ENCODE measurements at regions not wholly inside any gene's neighbourhood (a gene's known extent, or its start where the extent isn't known, plus 50 kb on each side); places are given as distances from the start of the nearest gene placed in this dataset.

DNA sequence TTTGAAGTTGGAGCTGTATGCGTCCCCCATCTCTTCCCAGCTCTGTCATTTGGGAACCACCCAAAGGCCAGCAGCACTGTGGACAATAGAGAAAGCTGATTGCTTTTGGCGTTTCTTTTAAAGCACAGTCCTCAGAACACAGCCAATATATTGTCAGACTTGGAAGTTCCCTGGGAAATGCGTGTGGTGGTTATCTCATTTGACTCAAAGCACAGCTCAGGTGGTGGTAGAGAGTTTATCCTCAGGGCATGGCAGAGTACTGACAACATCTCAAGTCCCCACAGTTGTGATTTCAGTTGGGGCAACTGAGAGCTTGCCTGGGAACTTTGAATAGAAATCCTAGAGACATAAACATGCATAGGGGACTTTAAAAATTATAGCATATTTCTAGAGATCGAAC, 601.3 kb downstream of the ETS1 start:
- FAIRE-seq (no peak), DNase-seq (ENCODE audit: insufficient read length, low spot score) (no peak)
- TF ChIP-seq, protein P1, sequence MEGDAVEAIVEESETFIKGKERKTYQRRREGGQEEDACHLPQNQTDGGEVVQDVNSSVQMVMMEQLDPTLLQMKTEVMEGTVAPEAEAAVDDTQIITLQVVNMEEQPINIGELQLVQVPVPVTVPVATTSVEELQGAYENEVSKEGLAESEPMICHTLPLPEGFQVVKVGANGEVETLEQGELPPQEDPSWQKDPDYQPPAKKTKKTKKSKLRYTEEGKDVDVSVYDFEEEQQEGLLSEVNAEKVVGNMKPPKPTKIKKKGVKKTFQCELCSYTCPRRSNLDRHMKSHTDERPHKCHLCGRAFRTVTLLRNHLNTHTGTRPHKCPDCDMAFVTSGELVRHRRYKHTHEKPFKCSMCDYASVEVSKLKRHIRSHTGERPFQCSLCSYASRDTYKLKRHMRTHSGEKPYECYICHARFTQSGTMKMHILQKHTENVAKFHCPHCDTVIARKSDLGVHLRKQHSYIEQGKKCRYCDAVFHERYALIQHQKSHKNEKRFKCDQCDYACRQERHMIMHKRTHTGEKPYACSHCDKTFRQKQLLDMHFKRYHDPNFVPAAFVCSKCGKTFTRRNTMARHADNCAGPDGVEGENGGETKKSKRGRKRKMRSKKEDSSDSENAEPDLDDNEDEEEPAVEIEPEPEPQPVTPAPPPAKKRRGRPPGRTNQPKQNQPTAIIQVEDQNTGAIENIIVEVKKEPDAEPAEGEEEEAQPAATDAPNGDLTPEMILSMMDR (IDR thresholded peaks at IDR 0.05; ENCODE audit: insufficient read depth, missing control alignments), result no peak

DNA sequence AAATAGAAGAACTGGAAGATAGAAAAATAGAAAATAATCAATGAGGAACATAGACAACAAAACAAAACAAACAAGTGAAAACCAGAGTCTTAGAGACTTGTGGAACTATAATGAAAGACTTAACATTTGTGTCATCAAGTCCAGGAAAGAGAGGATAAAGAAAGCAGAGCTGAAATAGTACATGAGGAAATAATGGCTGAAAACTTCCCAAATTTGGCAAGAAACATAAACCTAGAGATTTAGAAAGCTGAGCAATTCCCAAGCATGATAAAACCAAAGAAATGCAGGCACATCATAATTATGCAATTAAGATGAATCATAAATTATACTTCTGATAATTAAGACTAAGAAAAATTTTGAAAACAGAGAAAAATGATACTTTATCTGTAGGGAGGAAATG, 614.5 kb downstream of the ETS1 start:
- TF ChIP-seq, protein P1 (IDR thresholded peaks at IDR 0.05; ENCODE audit: insufficient read depth, missing control alignments), result no peak
- FAIRE-seq (no peak), DNase-seq (ENCODE audit: insufficient read length, low spot score) (no peak)

DNA sequence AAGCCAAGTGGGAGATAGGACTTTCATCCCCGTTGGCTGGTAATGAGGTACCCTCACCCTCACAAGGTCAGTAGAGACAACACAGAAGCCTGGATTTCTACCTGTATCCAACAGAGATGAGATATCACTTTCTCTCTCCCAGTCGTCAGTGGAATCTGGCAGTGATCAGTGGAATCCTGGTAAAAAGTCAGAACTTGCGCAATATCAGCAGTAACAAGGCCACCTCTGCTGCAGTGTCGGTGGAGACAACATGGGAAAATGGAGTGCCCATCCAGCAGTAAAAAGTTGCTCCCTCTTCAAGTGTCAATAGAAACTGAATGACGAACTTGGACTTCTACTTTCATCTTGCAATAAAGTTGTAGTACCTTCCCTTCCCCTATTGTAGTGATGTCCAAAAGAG, 615.9 kb downstream of the ETS1 start:
- FAIRE-seq, result no peak
- no peak for DNase-seq (ENCODE audit: insufficient read length, low spot score)
- TF ChIP-seq, protein P1 (IDR thresholded peaks at IDR 0.05; ENCODE audit: insufficient read depth, missing control alignments), result no peak

DNA sequence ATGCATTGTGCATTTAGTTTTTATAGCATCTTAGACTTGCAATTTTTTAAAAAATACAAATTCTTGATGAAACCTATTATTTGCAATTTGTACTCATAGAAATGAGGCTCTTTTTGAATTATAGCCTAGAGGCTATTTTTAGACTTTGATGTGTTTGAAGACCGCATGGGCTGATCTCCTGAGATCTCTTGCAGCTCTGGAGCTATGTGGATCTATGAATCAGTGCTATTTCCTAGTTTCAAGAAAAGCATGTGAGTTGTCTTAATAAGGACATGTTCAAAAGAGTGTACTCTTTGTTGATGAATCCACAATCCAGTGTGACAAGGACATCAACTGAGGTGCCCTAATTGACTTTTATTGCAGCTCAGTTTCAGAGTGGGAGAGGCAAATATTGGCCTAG, 620.5 kb downstream of the ETS1 start:
- FAIRE-seq, result no peak
- no peak for DNase-seq (ENCODE audit: insufficient read length, low spot score)
- TF ChIP-seq, protein P1 (IDR thresholded peaks at IDR 0.05; ENCODE audit: insufficient read depth, missing control alignments), result no peak

DNA sequence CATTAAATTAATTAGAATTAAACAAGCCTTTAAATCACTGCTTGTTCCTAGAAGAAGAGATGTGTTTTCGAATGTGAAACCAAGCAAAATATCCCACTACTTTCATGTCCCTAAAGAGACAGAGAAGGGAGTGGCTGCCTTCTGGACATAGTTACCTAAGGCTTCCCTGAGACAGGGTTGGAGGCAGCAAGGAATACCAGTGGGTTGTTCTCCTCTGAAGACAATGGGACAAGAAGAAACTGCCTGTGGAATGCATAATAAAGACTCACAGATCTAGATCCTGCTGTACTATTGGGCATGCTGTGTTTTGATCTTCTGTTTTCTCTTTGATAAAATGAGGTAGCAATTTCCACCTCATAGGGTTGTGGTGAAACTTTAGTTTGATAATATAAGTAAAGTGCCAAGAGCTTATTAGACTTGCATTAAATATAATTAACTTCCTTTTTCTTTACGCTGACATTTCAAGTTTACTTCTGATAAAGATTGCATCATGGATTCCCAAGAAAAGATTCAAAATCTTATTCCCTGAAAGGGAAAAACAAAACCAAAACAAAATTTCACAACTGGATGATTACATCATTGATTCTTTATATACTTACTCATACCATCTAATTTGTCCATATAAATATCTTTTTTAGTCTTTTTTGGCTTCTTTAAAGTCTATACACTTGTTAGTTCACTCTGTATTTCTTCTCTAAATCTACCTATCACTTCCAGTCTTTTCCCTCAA, 621.3 kb downstream of the ETS1 start:
- FAIRE-seq (no peak), DNase-seq (ENCODE audit: insufficient read length, low spot score) (no peak)
- TF ChIP-seq, protein P1 (IDR thresholded peaks at IDR 0.05; ENCODE audit: insufficient read depth, missing control alignments), result no peak

DNA sequence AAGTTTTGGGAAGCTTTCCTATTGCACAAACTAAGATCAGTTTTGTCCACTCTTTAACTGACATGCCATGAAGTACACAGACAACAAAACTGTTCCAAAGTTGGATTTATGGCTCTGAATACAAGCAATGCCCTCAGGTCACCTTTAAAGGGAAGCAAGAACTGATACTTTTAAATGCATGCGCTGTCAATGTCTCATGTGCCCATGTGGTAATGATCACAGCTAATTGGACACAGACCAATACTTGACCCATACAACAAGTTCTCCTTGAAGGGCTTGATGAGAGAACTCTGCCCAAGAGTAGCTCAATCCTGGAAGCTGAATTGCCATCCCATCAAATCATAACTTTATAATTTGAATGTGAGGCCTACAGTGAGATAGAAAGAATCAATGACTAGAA, 624.9 kb downstream of the ETS1 start:
- DNase-seq (ENCODE audit: insufficient read length, low spot score) (no peak), FAIRE-seq (no peak)
- TF ChIP-seq, protein P1 (IDR thresholded peaks at IDR 0.05; ENCODE audit: insufficient read depth, missing control alignments), result no peak

DNA sequence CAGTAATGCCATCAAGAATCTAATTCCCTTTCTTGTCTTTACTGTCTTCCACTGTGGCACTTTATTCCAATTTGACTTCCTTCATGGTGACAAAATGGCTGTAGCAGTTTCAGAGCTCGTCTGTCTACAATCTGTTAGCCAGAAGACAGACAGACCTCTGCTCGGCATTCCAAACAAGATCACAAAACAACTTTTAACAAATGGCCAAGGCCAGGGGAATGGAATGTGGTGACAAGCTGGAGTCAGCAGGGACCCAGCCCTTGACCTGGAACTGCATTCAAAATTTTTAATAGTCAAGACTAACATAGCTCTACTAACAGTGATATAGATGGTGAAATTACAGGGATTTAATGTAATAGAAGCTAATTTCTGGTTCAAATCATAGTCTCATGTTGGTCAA, 637.2 kb downstream of the ETS1 start:
- DNase-seq (ENCODE audit: insufficient read length, low spot score) (no peak), FAIRE-seq (no peak)
- TF ChIP-seq, protein P1 (IDR thresholded peaks at IDR 0.05; ENCODE audit: insufficient read depth, missing control alignments), result no peak
